Amniotic epithelial cell (primary cell): ENCODE measurements at regions not wholly inside any gene's neighbourhood (a gene's known extent, or its start where the extent isn't known, plus 50 kb on each side); places are given as distances from the start of the nearest gene placed in this dataset.

Source experiments
- DNase-seq: peaks from one replicate; pipeline ENCODE4 v3.0.0-alpha.2; 2010; ENCODE audit warnings: low read depth

DNA sequence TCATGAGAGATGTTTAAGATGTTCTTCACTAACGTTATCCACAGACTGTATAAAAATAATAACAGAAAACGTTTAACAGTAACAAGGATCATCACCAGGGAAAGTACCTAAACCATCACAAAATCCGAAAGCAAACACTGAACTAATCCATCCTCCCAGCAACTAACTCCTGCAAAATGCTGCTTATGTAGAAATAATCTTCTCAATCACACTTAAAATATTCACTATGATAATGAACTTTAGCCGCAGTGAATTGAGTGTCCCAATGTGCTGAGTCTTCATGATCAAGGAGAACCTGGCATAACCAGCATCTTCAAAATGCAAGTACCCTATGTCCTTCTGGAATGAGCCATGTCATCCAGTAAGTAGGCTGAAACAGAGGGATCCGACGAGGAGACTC, 166.1 kb downstream of the LTN1 start:
- peak; percentile 57 for DNase-seq

DNA sequence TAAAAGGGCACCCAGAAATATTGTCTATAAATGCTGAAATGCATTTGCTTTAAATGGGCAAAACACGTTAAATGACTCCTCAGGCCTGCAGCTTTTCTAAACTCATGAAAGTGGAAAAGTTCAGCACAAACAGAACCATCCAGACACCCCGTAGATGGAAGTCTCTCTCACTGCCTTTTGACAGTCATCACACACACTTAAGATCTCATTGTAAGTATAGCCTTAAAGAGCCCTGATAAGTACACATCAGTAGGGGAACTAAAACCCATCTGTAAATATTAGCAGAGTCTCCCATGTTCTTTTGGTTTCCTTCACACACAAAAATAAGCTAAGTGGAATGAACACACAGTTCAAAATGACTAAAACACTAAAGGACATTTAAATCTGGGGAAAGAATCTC, 166.7 kb downstream of the LTN1 start:
- DNase-seq = no peak

DNA sequence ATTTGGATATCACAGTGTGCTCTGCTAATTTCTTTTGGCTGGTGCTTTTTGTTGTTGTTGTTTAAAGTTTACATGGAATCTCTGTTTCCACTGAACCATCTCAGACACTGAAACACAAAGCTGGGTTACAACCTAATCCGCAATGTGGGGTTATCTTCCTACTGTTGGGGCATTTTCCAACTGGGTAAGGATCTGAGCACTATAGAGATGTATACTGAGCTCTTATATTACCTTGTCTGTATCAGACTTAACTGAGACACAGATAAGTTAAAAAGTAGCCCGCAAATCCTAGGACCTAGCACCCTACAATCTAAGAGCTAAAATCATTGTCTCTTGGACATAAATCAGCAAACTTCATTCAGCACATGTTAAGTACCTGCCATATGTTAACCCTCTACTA, 169.2 kb downstream of the LTN1 start:
- DNase-seq = no peak

DNA sequence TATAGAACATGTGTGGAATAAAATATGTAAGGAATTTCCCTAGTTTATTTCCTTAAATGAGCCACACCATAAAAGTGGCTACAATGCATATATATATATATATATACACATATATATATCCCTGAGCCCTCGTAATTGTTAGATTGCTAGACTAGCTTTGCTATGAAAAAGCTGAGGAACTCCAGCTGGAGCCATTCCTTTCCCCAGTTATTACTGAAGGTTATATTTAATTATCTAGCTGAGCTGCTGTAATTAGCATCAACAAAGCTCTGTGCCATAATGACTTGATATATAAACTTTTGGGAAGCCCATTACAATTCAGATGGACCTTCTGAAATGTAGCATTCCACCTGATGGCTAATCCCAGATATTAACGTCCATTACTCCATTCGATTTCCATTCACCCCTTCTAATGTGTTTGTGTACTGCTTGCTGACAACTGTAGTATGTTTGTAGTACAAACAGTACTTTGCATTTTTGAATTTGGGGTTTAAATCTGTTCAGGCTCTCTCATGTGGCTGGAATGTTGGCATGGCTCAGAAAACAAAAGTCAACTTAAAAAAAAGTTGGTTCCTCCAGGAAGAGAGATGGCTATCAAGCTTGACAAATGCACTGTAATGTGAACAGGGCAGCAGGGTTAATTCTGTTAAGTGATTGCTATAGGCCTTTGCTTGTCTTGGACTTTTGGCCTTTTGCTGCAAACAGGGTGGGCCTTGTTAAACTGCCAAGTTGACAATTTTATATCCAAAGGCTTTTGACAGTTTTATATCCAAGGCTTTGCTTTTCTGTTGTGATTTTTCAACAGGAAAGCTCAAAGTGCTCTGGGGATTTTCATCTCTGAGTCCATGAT, 170.0 kb downstream of the LTN1 start:
- DNase-seq = peak; percentile 59

DNA sequence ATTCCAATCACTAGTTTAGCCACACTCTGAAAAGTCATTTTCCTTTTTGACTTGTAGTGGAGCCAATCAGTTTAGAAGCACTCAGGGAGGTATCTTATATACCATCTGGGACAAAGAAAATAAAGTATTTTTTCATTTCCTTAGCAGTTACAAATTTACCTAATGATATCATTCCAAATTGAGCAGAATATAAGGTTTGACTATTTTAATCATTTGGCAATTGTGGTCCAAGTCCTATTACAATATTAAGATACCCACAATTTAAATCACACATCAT, 170.6 kb downstream of the LTN1 start:
- DNase-seq = no peak

DNA sequence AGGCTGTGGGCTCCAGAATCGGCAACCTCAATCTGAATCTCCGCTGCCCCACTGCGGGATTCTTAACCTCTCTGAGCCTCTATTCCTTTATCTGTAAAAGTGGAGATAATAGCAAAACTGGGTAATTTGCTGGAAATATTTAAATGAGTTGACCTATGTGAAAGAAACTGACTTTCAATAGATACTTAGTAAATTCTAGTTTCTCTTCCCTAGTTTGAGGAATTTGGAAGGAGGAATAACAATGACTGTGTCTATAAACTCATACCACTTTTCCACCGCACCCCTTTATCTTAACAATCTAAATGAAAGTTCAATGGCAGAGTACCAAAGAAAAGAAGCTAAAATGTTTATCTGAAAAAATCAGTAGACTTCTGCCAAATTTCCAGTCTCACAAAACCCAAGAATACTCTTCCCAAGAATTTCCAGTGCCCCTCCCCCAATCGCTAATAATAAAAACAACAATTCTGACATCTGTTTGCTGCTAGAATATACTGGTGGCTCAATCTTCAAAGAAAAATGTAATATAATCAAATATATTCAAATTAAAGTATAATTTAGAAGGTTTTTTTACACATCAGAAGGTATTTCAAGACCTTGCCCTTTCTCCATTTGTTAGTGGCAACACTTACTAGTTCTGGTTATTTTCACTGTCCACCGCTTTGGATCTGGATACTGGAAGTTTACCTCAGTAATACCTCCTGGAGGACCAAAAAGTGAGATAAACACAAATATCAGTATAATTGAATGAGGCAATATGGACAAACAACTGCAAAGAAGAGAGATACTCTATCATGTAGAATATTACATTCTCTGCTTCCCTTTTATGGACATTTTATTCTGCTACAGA, 171.2 kb downstream of the LTN1 start:
- DNase-seq = no peak

DNA sequence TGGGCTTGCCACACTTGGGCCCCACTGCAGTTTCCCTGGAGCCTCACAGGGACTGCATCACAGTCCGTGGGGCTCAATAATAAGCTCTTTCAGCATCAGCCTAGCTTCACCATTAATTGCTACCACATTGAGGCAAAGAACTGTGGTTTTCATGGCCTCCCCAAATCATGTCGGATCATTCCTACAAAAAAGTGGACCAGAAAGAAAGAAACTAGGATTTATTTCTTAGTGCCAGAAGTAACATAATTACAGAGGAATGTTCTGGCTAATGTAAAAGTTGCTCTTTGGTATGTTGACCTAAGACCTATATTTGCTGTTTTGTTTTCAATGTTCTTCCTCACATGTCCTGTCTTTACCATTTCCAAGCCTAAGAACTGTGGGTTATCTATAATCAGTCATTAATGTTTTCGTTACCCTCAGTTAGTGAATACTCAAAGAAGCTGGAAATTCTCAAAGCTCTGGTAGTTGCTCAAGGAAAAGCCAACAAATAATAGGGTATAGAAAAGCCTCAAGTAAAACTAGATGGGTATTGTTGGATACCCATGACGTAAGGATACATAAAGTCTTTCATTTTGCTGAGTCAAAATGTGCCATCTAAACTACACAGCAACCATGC, 173.9 kb downstream of the LTN1 start:
- DNase-seq = peak; percentile 46

DNA sequence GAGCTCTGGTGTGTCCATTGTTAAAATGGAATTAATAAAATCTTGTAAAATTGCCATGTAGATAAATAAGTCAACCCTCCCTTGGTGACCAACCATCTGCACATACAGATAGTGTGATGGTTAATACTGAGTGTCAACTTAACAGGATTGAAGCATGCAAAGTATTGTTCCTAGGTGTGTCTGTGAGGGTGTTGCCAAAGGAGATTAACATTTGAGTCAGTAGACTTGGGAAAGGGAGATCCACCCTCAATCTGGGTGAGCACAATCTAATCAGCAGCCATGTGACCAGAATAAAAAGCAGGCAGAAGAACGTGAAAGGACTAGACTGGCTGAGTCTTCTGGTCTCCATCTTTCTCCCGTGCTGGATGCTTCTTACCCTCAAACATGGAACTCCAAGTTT, 174.8 kb downstream of the LTN1 start:
- DNase-seq = no peak

DNA sequence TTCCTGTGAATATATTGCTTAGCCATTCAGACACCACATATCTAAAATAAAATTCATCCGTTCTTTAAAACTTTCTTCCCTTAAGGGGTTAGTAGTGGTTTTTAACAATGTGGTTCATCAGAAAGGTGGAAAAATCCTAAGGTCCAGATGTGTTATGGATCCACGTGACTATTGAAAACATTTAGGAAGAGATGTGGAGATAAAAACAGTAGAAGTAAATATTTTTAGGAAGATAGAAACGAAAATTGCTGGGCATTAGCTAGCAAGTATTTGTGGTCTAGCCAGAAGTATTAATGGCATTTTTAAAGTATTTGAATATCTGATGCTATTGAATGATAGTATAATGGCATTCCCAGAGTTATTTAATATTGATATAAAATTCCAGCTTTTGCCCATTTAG, 180.8 kb downstream of the LTN1 start:
- no peak for DNase-seq

DNA sequence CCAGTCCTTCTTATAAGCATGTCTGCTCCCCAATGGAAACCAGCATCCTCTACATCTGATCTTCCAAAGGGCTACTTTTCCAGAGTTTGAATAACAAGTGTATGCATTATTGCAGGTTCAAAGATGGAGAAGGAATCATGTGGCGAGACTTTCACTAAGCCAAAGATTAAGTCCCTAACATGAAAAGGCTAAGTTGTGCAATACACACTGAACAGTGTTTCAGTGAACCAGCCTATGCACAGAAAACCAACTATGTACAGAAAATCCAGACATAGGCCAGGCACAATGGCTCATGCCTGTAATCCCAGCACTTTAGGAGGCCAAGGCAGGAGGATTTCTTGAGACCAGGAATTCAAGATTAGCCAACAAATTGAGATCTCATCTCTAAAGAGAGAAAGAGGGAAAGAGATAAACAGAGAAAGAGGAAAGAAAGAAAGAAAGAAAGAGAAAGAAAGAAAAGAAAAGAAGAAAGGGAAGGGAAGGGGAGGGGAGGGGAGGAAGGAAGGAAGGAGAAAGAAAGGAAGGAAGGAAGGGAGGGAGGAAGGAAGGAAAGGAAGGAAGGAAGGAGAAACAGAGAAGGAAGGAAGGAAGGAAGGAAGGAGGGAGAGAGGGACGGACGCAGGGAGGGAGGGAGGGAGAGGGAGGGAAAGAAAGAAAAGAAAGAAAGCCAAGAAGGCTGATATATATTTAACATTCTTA, 181.7 kb downstream of the LTN1 start:
- no peak for DNase-seq

DNA sequence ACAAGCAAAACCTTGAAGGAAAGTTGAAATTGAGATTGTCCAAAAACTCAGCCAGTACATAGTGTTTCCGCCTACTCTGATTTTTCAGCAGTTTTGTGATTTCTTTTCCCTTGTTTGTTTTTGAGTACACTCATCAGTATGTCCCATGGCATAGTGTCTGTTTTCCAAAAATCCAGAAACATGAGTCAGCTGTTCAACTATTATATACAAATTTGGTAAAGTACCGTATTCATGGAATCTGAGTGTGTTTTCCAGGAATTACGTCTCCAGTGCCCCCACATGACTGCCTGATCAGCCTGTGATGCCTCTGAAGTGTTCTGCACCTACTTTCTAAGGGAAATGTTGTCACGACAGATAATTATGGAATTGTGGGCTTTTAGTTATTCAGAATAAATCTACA, 186.8 kb downstream of the LTN1 start:
- peak; percentile 87 for DNase-seq

DNA sequence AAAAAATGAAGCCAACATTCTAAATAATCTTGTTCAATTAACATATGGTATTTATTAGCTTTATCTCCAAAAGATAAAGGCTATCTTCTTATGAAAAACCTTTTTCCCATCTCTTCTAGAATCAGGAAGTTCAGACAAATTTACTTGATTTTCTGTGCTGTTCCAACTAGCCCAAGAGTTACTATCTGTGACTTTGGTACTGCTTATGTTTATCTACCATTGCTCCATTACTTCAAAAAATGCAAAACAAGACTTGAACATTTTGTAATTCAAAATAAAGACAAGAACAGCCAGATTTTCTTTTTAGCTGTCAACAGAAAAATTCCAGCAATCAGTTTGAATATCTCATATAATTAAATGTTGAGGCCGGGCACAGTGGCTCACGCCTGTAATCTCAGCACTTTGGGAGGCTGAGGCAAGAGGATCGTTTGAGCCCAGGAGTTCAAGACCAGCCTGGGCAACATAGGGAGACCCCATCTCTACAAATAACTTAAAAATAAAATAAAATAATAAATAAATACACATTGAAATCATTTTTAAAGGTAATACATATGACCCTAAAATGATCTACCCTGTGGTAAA, 188.5 kb downstream of the LTN1 start:
- DNase-seq = no peak

DNA sequence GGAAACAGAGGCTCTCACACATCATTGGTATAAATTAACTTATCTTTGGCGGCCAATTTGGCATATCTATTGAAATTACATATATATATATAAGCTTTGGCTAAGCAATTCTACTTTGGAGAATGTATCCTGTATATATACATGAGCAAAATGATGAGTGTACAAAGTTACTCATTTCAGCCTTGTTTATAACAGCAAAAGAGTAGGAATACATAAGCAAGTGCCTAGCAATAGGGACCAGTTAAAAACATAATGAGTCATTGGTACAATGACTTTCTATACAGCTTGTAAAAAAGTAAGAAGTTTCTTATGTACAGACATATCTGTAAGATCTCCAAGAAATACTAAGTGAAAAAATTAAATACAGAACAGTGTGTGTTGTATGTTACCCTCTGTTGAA, 190.8 kb downstream of the LTN1 start:
- DNase-seq = peak; percentile 19

DNA sequence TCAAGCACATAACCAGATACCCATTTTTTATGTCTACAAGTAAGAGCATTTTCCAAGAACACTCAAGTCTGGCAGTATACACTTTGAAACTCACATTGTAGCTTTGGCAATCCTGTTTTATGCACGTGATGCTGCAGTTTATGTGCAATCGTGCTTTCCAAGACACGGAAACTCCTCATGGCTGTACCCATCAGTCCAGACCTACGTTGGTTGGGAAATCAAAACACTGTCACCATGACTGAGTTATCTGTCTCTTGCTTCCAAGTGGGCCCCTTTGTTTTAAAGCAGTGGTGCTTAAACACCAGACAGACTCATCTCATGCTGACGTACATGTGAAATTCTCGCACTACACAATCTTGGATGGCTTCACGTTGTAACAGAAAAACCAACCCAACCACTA, 192.8 kb downstream of the LTN1 start:
- peak; percentile 96 for DNase-seq

DNA sequence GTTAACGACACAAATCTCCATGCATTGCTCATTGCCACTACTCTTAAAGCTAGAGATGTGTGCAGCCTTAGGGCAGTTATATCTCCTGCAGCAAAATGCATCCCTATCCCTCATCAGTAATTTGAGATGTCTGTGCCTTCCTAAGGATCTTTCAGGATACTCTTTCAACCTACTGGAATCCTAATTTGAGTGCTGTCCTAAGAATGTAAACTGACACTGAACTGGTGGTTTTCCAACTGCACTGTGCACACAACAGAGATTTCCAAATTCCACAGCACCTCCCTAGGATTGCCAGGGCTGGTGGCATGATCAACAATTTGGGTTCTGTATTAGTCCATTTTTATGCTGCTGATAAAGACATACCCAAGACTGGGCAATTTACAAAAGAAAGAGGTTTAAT, 193.9 kb downstream of the LTN1 start:
- no peak for DNase-seq

DNA sequence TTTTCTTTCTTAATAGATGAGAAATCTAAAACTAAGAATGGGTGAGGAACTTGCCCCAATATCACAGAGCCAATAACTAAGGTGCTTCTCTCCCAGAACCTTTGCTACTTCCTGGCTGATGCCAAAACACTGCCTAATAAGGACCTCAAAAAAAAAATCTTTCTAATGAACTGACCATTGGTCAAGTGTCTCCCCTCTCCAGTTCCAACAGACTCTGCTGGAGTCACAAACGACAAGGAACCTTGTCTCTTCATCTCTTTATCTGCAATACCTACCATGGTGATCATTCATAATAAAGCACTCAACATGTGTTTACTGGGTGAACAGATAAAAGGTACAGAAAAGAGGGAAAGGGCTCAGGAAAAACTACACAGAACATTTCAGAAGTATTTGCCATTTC, 197.4 kb downstream of the LTN1 start:
- no peak for DNase-seq

DNA sequence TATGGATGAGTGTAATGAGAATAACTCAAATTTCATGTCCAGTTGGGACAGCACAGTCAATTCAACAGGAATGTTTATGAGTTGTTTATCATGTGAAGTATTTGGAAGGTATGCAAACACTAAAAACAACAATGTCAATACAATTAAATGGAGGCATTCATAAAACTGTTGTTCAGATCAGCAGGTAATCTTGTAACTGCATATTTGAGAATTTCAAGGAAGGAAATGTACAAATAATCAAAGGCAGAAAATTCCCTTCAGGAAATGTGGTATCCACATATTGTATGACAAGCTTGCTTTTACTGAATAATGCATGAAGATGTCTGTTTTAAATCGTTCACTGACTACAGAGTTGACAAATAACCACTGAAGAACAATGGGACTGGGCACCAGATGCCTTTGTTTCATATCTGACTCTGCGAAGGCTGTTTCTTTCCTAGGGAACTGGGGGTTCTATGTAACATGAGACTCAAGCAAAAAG, 198.3 kb downstream of the LTN1 start:
- no peak for DNase-seq

DNA sequence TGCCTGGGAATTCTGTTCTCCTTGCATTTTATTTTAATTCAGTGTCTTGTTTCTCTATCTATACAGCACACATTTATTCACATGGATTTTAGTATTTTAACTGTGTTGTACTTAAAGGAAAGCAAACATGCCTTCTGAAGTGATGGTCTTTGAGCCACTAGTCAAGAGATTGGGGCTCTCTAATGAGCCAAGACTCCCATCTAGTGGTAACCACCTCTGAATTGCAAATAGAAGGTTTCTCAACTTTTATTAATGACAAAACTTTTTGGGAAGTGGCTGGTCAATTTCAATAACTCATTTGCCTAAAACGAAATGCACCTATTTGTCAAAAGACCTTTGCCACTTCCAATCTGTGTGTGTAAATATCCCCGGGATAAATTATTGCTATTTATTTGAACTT, 199.6 kb downstream of the LTN1 start:
- DNase-seq = peak; percentile 64

DNA sequence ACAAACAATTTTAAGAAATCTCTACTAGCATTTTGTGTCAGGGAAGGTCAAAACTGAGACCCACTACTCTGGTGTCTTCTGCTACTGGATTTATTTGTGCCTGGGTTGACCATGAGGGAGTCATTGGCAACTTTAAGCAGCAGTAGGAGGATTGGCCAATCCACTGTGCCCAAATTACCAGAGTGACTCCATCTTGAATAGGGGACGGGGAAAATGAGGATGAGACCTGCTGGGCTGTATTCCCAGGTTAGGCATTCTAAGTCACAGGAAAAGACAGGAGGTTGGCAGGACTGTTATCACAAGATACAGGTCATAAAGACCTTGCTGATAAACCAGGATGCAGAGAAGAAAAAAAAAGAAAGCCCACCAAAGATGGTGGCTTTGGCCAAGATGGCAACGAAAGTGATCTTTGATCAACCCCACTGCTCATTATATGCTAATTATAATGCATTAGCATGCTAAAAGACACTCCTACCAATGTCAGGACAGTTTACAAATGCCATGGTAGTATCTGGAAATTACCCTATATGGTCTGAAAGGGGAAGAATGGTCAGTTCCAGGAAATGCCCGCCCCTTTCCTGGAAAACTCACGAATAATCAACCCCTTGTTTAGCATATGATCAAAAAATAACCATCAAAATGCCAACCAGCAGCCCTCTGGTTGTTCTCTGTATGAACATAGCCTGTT, 200.9 kb downstream of the LTN1 start:
- no peak for DNase-seq

DNA sequence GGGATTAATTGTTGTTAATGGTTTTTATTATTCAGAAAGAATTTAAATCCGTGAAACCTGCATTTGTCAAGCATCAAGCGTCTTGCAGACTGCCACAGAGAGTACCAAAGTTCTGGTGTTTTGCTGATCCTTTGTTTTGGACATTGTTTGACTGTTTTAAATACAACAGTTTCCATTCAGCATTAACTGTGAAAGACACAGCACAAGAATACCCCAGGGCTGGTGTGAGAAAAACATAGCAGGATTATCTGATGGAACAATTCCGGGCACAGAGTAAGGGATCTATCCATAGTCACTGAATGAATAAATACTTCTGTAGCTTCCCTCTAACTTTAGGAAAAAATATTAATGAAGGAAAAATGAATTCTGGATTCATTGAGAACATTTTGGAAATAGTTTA, 202.3 kb downstream of the LTN1 start:
- no peak for DNase-seq

DNA sequence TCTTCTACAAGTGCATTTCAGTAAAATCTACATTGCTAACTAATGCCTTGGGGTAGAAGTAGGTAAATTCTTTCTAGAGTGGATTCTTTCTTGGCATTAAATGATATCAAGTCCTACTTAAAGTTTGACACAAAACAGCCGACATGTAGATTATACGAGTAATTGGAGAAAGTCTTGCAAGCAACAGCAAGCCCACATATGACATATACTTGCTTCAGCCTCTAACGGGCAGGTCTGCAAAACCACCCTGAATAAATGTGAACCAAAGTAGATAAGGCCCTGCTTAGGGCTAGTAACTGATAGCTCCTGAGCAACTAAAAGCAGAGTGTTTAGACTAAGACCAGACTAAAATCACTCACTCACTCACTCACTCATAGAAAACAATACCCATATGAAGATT, 203.2 kb downstream of the LTN1 start:
- peak; percentile 26 for DNase-seq
